RWPE2 (cell line): ENCODE measurements at regions not wholly inside any gene's neighbourhood (a gene's known extent, or its start where the extent isn't known, plus 50 kb on each side); places are given as distances from the start of the nearest gene placed in this dataset.

Experiments used
- ATAC-seq: fragments of 200-7000 bp; cut with Tn5 transposase; 3 replicates; pipeline ENCODE4 v1.9.1; 2021; ENCODE audit warnings: low read depth
- DNase-seq: peaks from one replicate; pipeline ENCODE4 v3.0.0-alpha.2; 2020; ENCODE audit warnings: low spot score
- H3K27ac ChIP-seq: fragments of 450-650 bp; 2 replicates; pipeline ENCODE4 v1.5.1; 2017; ENCODE audit warnings: mild to moderate bottlenecking; ENCODE audit not compliant: poor library complexity, severe bottlenecking
- H3K27me3 ChIP-seq: fragments of 250-450 bp; sonication (Bioruptor Pico); 2 replicates; pipeline ENCODE4 v1.5.1; 2021; ENCODE audit warnings: mild to moderate bottlenecking, moderate library complexity; ENCODE audit not compliant: insufficient read depth, poor library complexity, severe bottlenecking
- H3K36me3 ChIP-seq: fragments of 250-450 bp; sonication (Bioruptor Pico); 2 replicates; pipeline ENCODE4 v1.5.1; 2020; ENCODE audit warnings: low read depth, mild to moderate bottlenecking, moderate library complexity
- H3K4me1 ChIP-seq: fragments of 250-450 bp; sonication (Bioruptor Pico); 2 replicates; pipeline ENCODE4 v1.5.1; 2021; ENCODE audit warnings: mild to moderate bottlenecking, moderate library complexity; ENCODE audit not compliant: insufficient read depth, poor library complexity, severe bottlenecking
- H3K4me3 ChIP-seq: fragments of 250-450 bp; sonication (Bioruptor Pico); 2 replicates; pipeline ENCODE4 v1.5.1; 2021; ENCODE audit warnings: mild to moderate bottlenecking, moderate library complexity; ENCODE audit not compliant: severe bottlenecking
- H3K9me3 ChIP-seq: fragments of 250-450 bp; sonication (Bioruptor Pico); 2 replicates; pipeline ENCODE4 v1.5.1; 2021; ENCODE audit warnings: mild to moderate bottlenecking, moderate library complexity; ENCODE audit not compliant: severe bottlenecking
- TF ChIP-seq, protein P1 (sequence below): fragments of 450-650 bp; IDR thresholded peaks from one replicate; pipeline ENCODE4 v1.5.1; 2017; ENCODE audit warnings: mild to moderate bottlenecking, moderate library complexity; ENCODE audit not compliant: poor library complexity, severe bottlenecking

DNA sequence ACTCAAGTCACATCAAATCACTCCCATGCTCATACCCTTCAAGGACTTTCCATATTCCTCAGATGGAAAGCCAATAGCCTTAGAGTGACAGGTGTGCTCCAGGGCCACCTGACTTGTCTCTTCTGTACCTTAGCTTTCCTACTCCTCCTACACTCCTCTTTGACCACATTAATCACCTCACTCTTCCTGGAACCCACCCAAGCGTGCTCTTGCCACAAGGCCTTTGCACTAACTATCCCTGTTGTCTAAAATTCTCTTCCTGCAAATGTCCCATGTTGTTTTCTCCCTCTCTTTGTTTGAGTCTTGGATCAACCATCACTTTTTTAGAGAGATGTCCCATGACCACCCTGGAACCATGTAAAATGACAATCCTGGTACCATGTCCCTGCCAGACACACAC lies 244.1 kb downstream of the AASDHPPT start:
- Histone ChIP-seq H3K27ac (no peak overlapping the region), H3K4me3 (no peak overlapping the region), H3K36me3 (no peaks in the 10 kb centered on the region), H3K27me3 (no peaks in the 10 kb centered on the region), H3K4me1 (no peaks in the 10 kb centered on the region), H3K9me3 (no peaks in the 10 kb centered on the region)
- DNase-seq (no peak), ATAC-seq (no peak)
- TF ChIP-seq, protein P1, sequence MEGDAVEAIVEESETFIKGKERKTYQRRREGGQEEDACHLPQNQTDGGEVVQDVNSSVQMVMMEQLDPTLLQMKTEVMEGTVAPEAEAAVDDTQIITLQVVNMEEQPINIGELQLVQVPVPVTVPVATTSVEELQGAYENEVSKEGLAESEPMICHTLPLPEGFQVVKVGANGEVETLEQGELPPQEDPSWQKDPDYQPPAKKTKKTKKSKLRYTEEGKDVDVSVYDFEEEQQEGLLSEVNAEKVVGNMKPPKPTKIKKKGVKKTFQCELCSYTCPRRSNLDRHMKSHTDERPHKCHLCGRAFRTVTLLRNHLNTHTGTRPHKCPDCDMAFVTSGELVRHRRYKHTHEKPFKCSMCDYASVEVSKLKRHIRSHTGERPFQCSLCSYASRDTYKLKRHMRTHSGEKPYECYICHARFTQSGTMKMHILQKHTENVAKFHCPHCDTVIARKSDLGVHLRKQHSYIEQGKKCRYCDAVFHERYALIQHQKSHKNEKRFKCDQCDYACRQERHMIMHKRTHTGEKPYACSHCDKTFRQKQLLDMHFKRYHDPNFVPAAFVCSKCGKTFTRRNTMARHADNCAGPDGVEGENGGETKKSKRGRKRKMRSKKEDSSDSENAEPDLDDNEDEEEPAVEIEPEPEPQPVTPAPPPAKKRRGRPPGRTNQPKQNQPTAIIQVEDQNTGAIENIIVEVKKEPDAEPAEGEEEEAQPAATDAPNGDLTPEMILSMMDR: no peak

DNA sequence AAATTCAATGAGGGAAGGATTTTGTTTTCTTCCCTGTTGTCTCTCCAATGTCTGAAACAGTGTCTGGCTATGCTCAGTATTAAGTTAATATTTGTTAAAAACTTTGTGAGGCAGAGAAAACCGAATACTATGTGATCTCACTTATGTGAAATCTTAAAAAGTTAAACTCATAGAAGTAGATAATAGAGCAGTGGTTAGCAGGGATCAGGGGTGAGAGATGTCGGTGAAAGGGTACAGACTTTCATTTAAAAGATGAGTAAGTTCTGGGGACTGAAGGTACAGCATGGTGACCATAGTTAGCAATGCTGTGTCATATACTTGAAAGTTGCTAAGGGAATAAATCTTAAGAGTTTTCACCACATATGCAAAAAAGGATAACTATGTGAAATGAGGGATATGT lies 244.6 kb downstream of the AASDHPPT start:
- no peak overlapping the region for H3K27ac ChIP-seq
- no peaks in the 10 kb centered on the region for H3K27me3 ChIP-seq
- TF ChIP-seq, protein P1: no peak
- no peaks in the 10 kb centered on the region for H3K36me3 ChIP-seq
- no peaks in the 10 kb centered on the region for H3K4me1 ChIP-seq
- H3K9me3 ChIP-seq: no peaks in the 10 kb centered on the region
- no peak for ATAC-seq
- no peak overlapping the region for H3K4me3 ChIP-seq
- no peak for DNase-seq

DNA sequence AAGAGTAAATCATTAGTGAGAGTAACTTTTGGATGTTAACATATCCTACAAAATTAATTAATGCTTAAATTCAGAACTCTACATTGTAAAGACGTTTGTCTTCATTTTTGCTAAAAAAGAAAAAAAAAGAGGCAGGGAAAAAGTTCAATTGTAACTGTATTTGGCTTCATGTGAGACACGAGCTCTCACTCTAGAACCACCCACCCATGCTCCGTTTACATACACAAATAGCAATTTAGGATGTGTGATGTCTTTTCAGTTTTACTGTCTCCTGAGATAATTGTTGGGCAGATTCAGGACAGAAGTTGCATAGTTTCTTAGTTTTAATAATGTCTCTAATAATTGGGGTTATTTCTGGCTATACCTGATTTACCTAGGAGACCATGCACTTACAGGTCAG lies 248.6 kb downstream of the AASDHPPT start:
- TF ChIP-seq, protein P1: no peak
- DNase-seq (no peak), ATAC-seq (no peak)
- no peaks in the 10 kb centered on the region for H3K27me3 ChIP-seq
- no peak overlapping the region for H3K27ac ChIP-seq
- no peak overlapping the region for H3K4me3 ChIP-seq
- H3K9me3 ChIP-seq: no peaks in the 10 kb centered on the region
- no peaks in the 10 kb centered on the region for H3K36me3 ChIP-seq
- H3K4me1 ChIP-seq: no peaks in the 10 kb centered on the region

DNA sequence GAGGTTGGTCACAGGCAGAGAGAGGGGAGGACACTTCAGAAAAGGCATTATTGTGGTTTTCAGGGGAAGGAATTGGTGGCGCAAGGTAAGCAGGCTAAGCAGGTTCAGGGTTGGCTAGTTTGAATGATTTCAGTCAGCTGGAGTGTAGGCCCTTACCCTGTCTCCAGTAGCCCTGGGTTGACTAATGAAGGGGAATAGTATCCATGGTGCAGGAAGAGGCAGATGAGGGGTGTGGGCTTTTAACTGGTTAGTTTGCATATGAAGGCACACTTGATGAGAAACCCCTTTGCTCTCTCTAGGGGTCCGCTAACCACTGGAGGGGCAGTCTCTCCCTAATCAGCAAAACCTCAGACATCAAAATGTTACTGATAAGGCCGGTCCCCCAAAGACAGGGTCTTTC lies 249.7 kb downstream of the AASDHPPT start:
- Histone ChIP-seq H3K36me3 (no peaks in the 10 kb centered on the region), H3K27ac (no peak overlapping the region), H3K9me3 (no peaks in the 10 kb centered on the region), H3K4me1 (no peaks in the 10 kb centered on the region), H3K27me3 (no peaks in the 10 kb centered on the region), H3K4me3 (no peak overlapping the region)
- DNase-seq: no peak
- TF ChIP-seq, protein P1: no peak
- ATAC-seq: no peak

DNA sequence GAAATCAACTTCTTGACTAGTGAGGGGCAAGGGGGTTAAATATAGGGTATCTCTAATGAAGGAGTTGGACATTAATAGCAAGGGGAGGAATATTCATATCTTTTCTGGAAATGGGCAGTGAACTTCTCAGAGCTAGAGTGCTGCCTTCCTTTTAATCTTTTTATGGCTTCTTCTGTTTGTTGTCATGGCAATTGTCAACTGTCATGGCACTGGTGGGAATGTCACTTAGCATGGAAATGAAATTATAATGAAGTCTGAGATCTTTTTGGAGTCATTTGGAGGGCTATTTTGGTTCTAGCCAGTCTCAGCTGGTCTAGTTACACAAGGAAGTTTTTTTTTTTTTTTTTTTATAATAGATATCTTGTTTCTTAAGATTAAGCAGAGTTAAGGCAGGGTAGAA lies 250.2 kb downstream of the AASDHPPT start:
- Histone ChIP-seq H3K4me1 (no peaks in the 10 kb centered on the region), H3K27ac (no peak overlapping the region), H3K9me3 (no peaks in the 10 kb centered on the region), H3K27me3 (no peaks in the 10 kb centered on the region), H3K36me3 (no peaks in the 10 kb centered on the region), H3K4me3 (no peak overlapping the region)
- ATAC-seq: no peak
- no peak for DNase-seq
- TF ChIP-seq, protein P1: no peak
